ENCODE measurements at regions not wholly inside any gene's neighbourhood (a gene's known extent, or its start where the extent isn't known, plus 50 kb on each side); places are given as distances from the start of the nearest gene placed in this dataset.

DNA sequence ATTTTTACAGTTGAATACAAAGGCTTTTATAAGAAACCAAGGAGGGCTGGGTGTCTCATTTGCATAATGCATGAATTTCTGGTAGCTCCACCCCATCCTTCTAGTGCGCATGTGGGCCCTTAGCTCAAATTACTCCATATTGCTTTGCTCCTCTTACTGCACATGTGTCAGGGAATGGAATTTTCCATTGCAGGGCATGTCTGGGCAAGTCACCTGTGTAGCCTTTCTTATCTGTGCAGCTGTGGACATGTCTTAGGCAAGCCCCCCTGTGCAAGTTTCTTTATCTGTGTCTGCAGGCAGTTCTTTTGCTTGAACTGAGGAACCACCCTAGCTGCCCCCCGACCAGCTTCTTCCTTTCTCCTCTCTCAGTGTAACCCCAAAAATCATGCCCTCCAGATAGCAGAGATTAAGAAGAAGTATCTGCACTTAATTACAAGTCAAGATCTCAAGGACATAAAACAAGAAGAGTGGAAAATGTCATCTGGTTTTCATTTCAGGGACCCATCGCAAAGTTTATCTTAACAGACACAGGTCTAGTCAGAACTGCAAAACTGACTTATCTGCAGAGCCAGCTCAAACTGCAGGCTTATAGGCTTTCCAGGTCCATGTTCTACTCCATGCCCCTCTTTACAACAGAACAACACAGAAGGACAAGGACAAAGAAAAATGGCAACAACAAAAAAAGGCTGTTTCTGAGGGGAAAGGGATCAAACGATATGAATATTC lies 137.9 kb upstream of the HS3ST4 start:
- H3K9me3 ChIP-seq (ENCODE audit: control insufficient read depth, insufficient read depth, low read length), result no peaks in the 10 kb centered on the region
- Mint-ChIP-seq H3K4me3 (no peak overlapping the region), H3K27ac (no peak overlapping the region), H3K36me3 (no peaks in the 10 kb centered on the region), H3K4me1 (no peaks in the 10 kb centered on the region), H3K9me3 (peaks cover 2 to 4% of the 10 kb centered on the region in 2 donors), H3K27me3 (ENCODE audit: low read depth in 2 of 2) (peaks cover 0 to 6% of the 10 kb centered on the region in 2 donors)
- H3K36me3 ChIP-seq (ENCODE audit: control insufficient read depth, insufficient read depth, low read length), result no peaks in the 10 kb centered on the region
- no peak for DNase-seq
- TF ChIP-seq, protein P1, sequence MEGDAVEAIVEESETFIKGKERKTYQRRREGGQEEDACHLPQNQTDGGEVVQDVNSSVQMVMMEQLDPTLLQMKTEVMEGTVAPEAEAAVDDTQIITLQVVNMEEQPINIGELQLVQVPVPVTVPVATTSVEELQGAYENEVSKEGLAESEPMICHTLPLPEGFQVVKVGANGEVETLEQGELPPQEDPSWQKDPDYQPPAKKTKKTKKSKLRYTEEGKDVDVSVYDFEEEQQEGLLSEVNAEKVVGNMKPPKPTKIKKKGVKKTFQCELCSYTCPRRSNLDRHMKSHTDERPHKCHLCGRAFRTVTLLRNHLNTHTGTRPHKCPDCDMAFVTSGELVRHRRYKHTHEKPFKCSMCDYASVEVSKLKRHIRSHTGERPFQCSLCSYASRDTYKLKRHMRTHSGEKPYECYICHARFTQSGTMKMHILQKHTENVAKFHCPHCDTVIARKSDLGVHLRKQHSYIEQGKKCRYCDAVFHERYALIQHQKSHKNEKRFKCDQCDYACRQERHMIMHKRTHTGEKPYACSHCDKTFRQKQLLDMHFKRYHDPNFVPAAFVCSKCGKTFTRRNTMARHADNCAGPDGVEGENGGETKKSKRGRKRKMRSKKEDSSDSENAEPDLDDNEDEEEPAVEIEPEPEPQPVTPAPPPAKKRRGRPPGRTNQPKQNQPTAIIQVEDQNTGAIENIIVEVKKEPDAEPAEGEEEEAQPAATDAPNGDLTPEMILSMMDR (IDR thresholded peaks at IDR 0.05), result no peak
- no peak for ATAC-seq
- H3K27me3 ChIP-seq (ENCODE audit: control insufficient read depth, insufficient read depth, low read length), result no peaks in the 10 kb centered on the region
- intact Hi-C loops (cut with micrococcal nuclease), result no loop called here
- WGBS (ENCODE audit: insufficient coverage), result 78% methylated on average over 4 of the region's 4 CpGs
- H3K4me1 ChIP-seq (ENCODE audit: control insufficient read depth, insufficient read depth, low read length), result no peaks in the 10 kb centered on the region
- no peak overlapping the region for H3K4me3 ChIP-seq (ENCODE audit: low read length)
- no peak overlapping the region for H3K27ac ChIP-seq (ENCODE audit: low read length)

DNA sequence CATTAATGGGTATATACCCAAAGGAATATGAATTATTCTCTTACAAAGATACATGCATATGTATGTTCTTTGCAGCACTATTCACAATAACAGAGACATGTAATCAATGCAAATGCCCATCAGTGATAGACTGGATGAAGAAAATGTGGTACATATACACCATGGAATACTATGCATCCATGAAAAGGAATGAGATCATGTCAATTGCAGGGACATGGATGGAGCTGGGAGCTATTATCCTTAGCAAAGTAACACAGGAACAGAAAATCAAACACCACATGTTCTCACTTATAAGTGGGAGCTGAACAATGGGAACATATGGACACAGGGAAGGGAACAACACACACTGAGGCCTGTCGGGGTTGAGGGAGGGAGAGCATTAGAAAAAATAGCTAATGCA lies 141.1 kb upstream of the HS3ST4 start:
- Mint-ChIP-seq H3K36me3 (no peaks in the 10 kb centered on the region), H3K27ac (no peak overlapping the region), H3K9me3 (peaks cover 0 to 2% of the 10 kb centered on the region in 2 donors), H3K4me1 (no peaks in the 10 kb centered on the region), H3K4me3 (no peak overlapping the region), H3K27me3 (ENCODE audit: low read depth in 2 of 2) (peaks cover 0 to 3% of the 10 kb centered on the region in 2 donors)
- ATAC-seq, result no peak
- Histone ChIP-seq H3K27me3 (ENCODE audit: control insufficient read depth, insufficient read depth, low read length) (no peaks in the 10 kb centered on the region), H3K4me3 (ENCODE audit: low read length) (no peak overlapping the region), H3K4me1 (ENCODE audit: control insufficient read depth, insufficient read depth, low read length) (no peaks in the 10 kb centered on the region), H3K36me3 (ENCODE audit: control insufficient read depth, insufficient read depth, low read length) (no peaks in the 10 kb centered on the region), H3K9me3 (ENCODE audit: control insufficient read depth, insufficient read depth, low read length) (no peaks in the 10 kb centered on the region), H3K27ac (ENCODE audit: low read length) (no peak overlapping the region)
- intact Hi-C loops (cut with micrococcal nuclease), result no loop called here
- TF ChIP-seq, protein P1 (IDR thresholded peaks at IDR 0.05), result no peak
- WGBS (ENCODE audit: insufficient coverage), result 100% methylated on average over 1 of the region's 1 CpG
- DNase-seq, result no peak

DNA sequence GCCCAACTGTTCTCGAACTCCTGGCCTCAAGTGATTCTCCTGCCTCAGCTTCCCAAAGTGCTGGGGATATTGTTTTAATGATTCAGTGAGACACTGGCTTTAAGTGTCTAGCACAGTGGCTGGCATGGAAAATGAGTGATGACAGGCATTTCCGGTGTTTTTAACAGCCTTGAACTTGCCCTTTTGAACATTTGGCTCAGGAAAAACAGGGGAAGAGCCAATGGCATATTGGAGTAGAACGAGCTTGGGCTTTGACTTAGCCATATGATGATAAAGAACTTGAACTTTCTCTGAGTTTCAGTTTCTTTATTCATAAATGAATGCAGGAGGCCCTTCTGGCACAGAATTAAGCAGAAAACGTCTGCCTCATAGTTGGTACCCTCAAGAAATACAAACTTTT lies 145.0 kb upstream of the HS3ST4 start:
- TF ChIP-seq, protein P1 (IDR thresholded peaks at IDR 0.05), result no peak
- Mint-ChIP-seq H3K27me3 (ENCODE audit: low read depth in 2 of 2) (peaks cover 2 to 10% of the 10 kb centered on the region in 2 donors), H3K36me3 (no peaks in the 10 kb centered on the region), H3K9me3 (peaks cover 0 to 2% of the 10 kb centered on the region in 2 donors), H3K27ac (no peak overlapping the region), H3K4me1 (no peaks in the 10 kb centered on the region), H3K4me3 (no peak overlapping the region)
- DNase-seq (no peak), ATAC-seq (no peak)
- Histone ChIP-seq H3K27me3 (ENCODE audit: control insufficient read depth, insufficient read depth, low read length) (no peaks in the 10 kb centered on the region), H3K4me1 (ENCODE audit: control insufficient read depth, insufficient read depth, low read length) (no peaks in the 10 kb centered on the region), H3K27ac (ENCODE audit: low read length) (no peak overlapping the region), H3K4me3 (ENCODE audit: low read length) (no peak overlapping the region), H3K36me3 (ENCODE audit: control insufficient read depth, insufficient read depth, low read length) (no peaks in the 10 kb centered on the region), H3K9me3 (ENCODE audit: control insufficient read depth, insufficient read depth, low read length) (no peaks in the 10 kb centered on the region)
- 56% methylated on average over 4 of the region's 4 CpGs for WGBS (ENCODE audit: insufficient coverage)
- intact Hi-C loops (cut with micrococcal nuclease), result no loop called here

DNA sequence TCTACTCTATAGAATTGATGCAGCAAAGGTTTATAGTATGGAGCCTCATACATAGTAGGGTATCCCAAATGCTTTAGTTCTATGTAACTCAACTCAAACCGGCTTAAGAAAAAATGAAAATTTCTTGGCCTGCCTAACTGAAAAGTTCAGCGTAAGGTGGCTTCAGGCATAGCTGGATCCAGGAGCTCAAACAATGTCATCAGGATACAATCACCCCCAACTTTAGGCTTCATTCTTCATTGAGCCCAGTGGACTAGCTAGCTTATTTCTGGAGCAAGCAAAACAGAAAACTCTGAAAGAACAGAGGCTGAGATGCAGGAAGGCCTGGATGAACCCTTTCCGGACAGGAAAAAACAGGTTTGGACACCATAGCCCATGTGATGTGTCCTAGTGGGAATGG lies 147.5 kb upstream of the HS3ST4 start:
- Mint-ChIP-seq H3K27ac (no peak overlapping the region), H3K36me3 (no peaks in the 10 kb centered on the region), H3K4me1 (no peaks in the 10 kb centered on the region), H3K27me3 (ENCODE audit: low read depth in 2 of 2) (peaks cover 6 to 10% of the 10 kb centered on the region in 2 donors), H3K4me3 (no peak overlapping the region), H3K9me3 (no peaks in the 10 kb centered on the region)
- Histone ChIP-seq H3K9me3 (ENCODE audit: control insufficient read depth, insufficient read depth, low read length) (no peaks in the 10 kb centered on the region), H3K27me3 (ENCODE audit: control insufficient read depth, insufficient read depth, low read length) (no peaks in the 10 kb centered on the region), H3K4me1 (ENCODE audit: control insufficient read depth, insufficient read depth, low read length) (no peaks in the 10 kb centered on the region), H3K36me3 (ENCODE audit: control insufficient read depth, insufficient read depth, low read length) (no peaks in the 10 kb centered on the region), H3K4me3 (ENCODE audit: low read length) (no peak overlapping the region), H3K27ac (ENCODE audit: low read length) (no peak overlapping the region)
- DNase-seq, result no peak
- no peak for ATAC-seq
- TF ChIP-seq, protein P1 (IDR thresholded peaks at IDR 0.05), result no peak
- 77% methylated on average over 3 of the region's 3 CpGs for WGBS (ENCODE audit: insufficient coverage)
- intact Hi-C loops (cut with micrococcal nuclease), result no loop called here

All from natural killer cell (primary cell).